ENCODE measurements at regions not wholly inside any gene's neighbourhood (a gene's known extent, or its start where the extent isn't known, plus 50 kb on each side); places are given as distances from the start of the nearest gene placed in this dataset.

DNA sequence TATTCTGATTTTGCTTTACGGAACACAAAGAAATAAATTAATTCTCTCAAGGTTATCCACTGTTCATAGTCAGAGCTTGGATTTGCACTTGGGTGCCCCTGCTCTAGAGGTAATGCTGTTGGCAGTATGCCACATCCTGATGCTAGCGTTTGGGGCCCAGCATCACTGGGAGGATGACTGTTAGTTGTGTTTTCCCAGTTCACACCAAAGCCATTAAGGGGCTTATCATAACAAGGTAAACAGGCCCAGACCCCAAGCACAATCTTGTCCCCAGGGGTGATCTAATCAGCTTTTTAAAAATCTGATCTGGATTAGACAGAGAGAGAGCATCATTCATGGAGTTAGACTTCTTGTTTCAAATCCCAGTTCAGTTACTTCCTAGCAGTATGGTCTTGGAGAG, 60.2 kb upstream of the PBX1 start:
- H3K36me3 ChIP-seq = no peaks in the 10 kb centered on the region
- H3K4me1 ChIP-seq = no peaks in the 10 kb centered on the region
- 75 to 85% methylated on average over 2 of the region's 2 CpGs for WGBS, 2 donors
- no peak for ATAC-seq (ENCODE audit: low FRiP score in 2 of 2)
- TF ChIP-seq EP300 (IDR thresholded peaks at IDR 0.05) (no peak), POLR2A (IDR thresholded peaks at IDR 0.05) (no peak), POLR2AphosphoS5 (IDR thresholded peaks at IDR 0.05) (no peak)
- TF ChIP-seq, protein P1, sequence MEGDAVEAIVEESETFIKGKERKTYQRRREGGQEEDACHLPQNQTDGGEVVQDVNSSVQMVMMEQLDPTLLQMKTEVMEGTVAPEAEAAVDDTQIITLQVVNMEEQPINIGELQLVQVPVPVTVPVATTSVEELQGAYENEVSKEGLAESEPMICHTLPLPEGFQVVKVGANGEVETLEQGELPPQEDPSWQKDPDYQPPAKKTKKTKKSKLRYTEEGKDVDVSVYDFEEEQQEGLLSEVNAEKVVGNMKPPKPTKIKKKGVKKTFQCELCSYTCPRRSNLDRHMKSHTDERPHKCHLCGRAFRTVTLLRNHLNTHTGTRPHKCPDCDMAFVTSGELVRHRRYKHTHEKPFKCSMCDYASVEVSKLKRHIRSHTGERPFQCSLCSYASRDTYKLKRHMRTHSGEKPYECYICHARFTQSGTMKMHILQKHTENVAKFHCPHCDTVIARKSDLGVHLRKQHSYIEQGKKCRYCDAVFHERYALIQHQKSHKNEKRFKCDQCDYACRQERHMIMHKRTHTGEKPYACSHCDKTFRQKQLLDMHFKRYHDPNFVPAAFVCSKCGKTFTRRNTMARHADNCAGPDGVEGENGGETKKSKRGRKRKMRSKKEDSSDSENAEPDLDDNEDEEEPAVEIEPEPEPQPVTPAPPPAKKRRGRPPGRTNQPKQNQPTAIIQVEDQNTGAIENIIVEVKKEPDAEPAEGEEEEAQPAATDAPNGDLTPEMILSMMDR (IDR thresholded peaks at IDR 0.05) = no peak
- no peak overlapping the region for H3K4me3 ChIP-seq
- H3K27ac ChIP-seq = no peak overlapping the region
- H3K9me3 ChIP-seq = peaks cover 0 to 5% (median 2%) of the 10 kb centered on the region in 4 donors
- no peaks in the 10 kb centered on the region for H3K27me3 ChIP-seq
- DNase-seq = no peak

DNA sequence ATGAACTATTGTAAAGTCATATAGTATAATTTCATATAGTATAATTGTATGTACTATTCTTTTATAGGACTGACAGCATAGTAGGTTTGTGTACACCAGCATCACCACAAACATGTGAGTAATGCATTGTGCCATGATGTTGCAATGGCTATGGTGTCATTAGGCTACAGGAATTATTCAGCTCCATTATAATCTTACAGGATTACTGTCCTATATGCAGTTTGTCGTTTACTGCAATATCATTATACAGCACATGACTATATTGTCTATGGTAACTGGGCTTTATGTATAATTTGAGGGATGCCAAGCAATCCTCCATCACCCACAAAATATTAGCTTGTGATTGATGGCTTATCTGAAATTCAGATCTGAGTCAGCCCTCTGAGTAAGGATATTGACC, 54.2 kb upstream of the PBX1 start:
- ATAC-seq (ENCODE audit: low FRiP score in 2 of 2) = no peak
- H3K36me3 ChIP-seq = no peaks in the 10 kb centered on the region
- H3K4me1 ChIP-seq = no peaks in the 10 kb centered on the region
- no peak for DNase-seq
- H3K27ac ChIP-seq = no peak overlapping the region
- TF ChIP-seq EP300 (IDR thresholded peaks at IDR 0.05) = no peak
- no peak for TF ChIP-seq POLR2A (IDR thresholded peaks at IDR 0.05)
- TF ChIP-seq, protein P1 (IDR thresholded peaks at IDR 0.05) = no peak
- no peak for TF ChIP-seq POLR2AphosphoS5 (IDR thresholded peaks at IDR 0.05)
- peaks cover 0 to 5% (median 2%) of the 10 kb centered on the region in 4 donors for H3K9me3 ChIP-seq
- WGBS, 2 donors = 79 to 92% methylated on average over 1 of the region's 1 CpG
- H3K27me3 ChIP-seq = no peaks in the 10 kb centered on the region
- H3K4me3 ChIP-seq = no peak overlapping the region

Small RNA genes lying in the stretch of these regions (small RNA-seq; reads per million reads assigned to genes)
- 0 reads per million in 4 donors for gene RF00012
- 0 to 0.14 (median 0) reads per million in 4 donors for gene RNA5SP62
- 0 reads per million in 4 donors for gene RNA5SP63
- gene RNU5F-6P = 0 reads per million in 4 donors

Measured in upper lobe of left lung (tissue), 6 donors.